Thyroid gland (tissue), 4 donors: ENCODE measurements at regions not wholly inside any gene's neighbourhood (a gene's known extent, or its start where the extent isn't known, plus 50 kb on each side); places are given as distances from the start of the nearest gene placed in this dataset.

ENCODE experiments used
- POLR2A ChIP-seq, 2 donors: fragments of 450-650 bp; IDR thresholded peaks; one replicate each; pipeline ENCODE4 v1.6.1; 2017; ENCODE audit warnings: antibody characterized with exemption in 2 of 2, mild to moderate bottlenecking in 2 of 2, moderate library complexity in 1 of 2
- TF ChIP-seq, protein P1 (sequence below), 6 experiments: fragments of 200-600 bp in 3 of 6; fragments of 450-650 bp in 3 of 6; sonication (generic) in 3 of 6; IDR thresholded peaks; one replicate each; pipeline ENCODE4 v1.5.1; 2016 to 2019; ENCODE audit warnings: antibody characterized with exemption in 6 of 6, mild to moderate bottlenecking in 2 of 6, inconsistent platforms in 1 of 6, moderate library complexity in 1 of 6

GRCh38 chr20:61057443-61058121 lies 194.5 kb upstream of the CDH4 start:
- TF ChIP-seq, protein P1, sequence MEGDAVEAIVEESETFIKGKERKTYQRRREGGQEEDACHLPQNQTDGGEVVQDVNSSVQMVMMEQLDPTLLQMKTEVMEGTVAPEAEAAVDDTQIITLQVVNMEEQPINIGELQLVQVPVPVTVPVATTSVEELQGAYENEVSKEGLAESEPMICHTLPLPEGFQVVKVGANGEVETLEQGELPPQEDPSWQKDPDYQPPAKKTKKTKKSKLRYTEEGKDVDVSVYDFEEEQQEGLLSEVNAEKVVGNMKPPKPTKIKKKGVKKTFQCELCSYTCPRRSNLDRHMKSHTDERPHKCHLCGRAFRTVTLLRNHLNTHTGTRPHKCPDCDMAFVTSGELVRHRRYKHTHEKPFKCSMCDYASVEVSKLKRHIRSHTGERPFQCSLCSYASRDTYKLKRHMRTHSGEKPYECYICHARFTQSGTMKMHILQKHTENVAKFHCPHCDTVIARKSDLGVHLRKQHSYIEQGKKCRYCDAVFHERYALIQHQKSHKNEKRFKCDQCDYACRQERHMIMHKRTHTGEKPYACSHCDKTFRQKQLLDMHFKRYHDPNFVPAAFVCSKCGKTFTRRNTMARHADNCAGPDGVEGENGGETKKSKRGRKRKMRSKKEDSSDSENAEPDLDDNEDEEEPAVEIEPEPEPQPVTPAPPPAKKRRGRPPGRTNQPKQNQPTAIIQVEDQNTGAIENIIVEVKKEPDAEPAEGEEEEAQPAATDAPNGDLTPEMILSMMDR (IDR thresholded peaks at IDR 0.05), result no peak
- TF ChIP-seq POLR2A (IDR thresholded peaks at IDR 0.05), result no peak
